ENCODE measurements at regions not wholly inside any gene's neighbourhood (a gene's known extent, or its start where the extent isn't known, plus 50 kb on each side); places are given as distances from the start of the nearest gene placed in this dataset.

GRCh38 chr7:67547183-67547907 lies 550.7 kb downstream of the TYW1 start:
- Histone ChIP-seq H3K4me1 (no peaks in the 10 kb centered on the region), H3K27me3 (no peaks in the 10 kb centered on the region), H3K36me3 (no peaks in the 10 kb centered on the region), H3K9me3 (peaks cover 0 to 2% (median 0%) of the 10 kb centered on the region in 4 donors), H3K4me3 (no peak overlapping the region), H3K27ac (no peak overlapping the region)
- whole genome bisulfite sequencing, 2 donors: 87 to 92% methylated on average over 7 of the region's 7 CpGs
- no peak for TF ChIP-seq CTCF (IDR thresholded peaks at IDR 0.05)
- no peak for TF ChIP-seq POLR2AphosphoS5 (IDR thresholded peaks at IDR 0.05)
- TF ChIP-seq EP300 (IDR thresholded peaks at IDR 0.05): no peak
- TF ChIP-seq POLR2A (IDR thresholded peaks at IDR 0.05): no peak
- DNase-seq: no peak
- intact Hi-C loops (cut with DNase I): no loop called here

- TF ChIP-seq POLR2AphosphoS5 (IDR thresholded peaks at IDR 0.05): no peak
- TF ChIP-seq EP300 (IDR thresholded peaks at IDR 0.05): no peak
- no peak for TF ChIP-seq CTCF (IDR thresholded peaks at IDR 0.05)
- no peak for TF ChIP-seq POLR2A (IDR thresholded peaks at IDR 0.05)
- no peak overlapping the region for H3K4me3 ChIP-seq
- H3K9me3 ChIP-seq: peaks cover 0 to 2% (median 0%) of the 10 kb centered on the region in 4 donors
- 85 to 86% methylated on average over 3 of the region's 3 CpGs for WGBS, 2 donors
- no peak for DNase-seq
- intact Hi-C loops (cut with DNase I): no loop called here
- H3K27me3 ChIP-seq: no peaks in the 10 kb centered on the region
- no peaks in the 10 kb centered on the region for H3K36me3 ChIP-seq
- no peak overlapping the region for H3K27ac ChIP-seq
- no peaks in the 10 kb centered on the region for H3K4me1 ChIP-seq
These were observed 552.5 kb downstream of the TYW1 start for GRCh38 chr7:67549126-67549525.

- no peak overlapping the region for H3K4me3 ChIP-seq
- intact Hi-C loops (cut with DNase I): no loop called here
- TF ChIP-seq POLR2A (IDR thresholded peaks at IDR 0.05): no peak
- no peak for TF ChIP-seq EP300 (IDR thresholded peaks at IDR 0.05)
- no peak for TF ChIP-seq POLR2AphosphoS5 (IDR thresholded peaks at IDR 0.05)
- no peak for TF ChIP-seq CTCF (IDR thresholded peaks at IDR 0.05)
- H3K27me3 ChIP-seq: no peaks in the 10 kb centered on the region
- DNase-seq: no peak
- 87 to 89% methylated on average over 13 of the region's 13 CpGs for WGBS, 2 donors
- H3K9me3 ChIP-seq: peaks cover 0 to 2% (median 0%) of the 10 kb centered on the region in 4 donors
- H3K36me3 ChIP-seq: no peaks in the 10 kb centered on the region
- no peaks in the 10 kb centered on the region for H3K4me1 ChIP-seq
- no peak overlapping the region for H3K27ac ChIP-seq
These were observed 554.3 kb downstream of the TYW1 start for GRCh38 chr7:67550801-67551436.

DNA sequence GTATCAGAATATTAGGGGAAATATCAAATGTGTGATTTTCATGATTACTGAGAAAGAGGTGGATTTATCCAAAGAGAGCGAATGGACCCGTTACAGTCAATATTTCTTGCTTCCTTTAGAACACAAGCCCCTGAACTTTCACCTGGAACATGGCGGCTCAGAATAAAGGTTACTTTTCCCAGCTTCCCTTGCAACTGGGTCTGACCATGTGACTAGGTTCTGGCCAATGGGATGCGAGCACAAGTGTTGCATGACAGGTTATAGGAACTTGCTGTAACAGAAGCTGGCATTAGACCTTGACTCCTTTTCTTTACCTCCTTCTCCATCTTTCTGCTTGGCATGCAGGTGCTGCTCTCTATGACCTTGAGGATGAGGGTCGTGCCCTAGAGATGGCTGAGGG lies 556.1 kb downstream of the TYW1 start:
- DNase-seq: no peak
- WGBS, 2 donors: 79 to 86% methylated on average over 5 of the region's 5 CpGs
- peaks cover 0 to 2% (median 0%) of the 10 kb centered on the region in 4 donors for H3K9me3 ChIP-seq
- H3K4me3 ChIP-seq: no peak overlapping the region
- TF ChIP-seq POLR2AphosphoS5 (IDR thresholded peaks at IDR 0.05) (no peak), POLR2A (IDR thresholded peaks at IDR 0.05) (no peak), CTCF (IDR thresholded peaks at IDR 0.05) (no peak), EP300 (IDR thresholded peaks at IDR 0.05) (no peak)
- H3K4me1 ChIP-seq: no peaks in the 10 kb centered on the region
- H3K36me3 ChIP-seq: no peaks in the 10 kb centered on the region
- H3K27ac ChIP-seq: no peak overlapping the region
- no peaks in the 10 kb centered on the region for H3K27me3 ChIP-seq
- intact Hi-C loops (cut with DNase I): no loop called here
